GM18907 (cell line): ENCODE measurements at regions not wholly inside any gene's neighbourhood (a gene's known extent, or its start where the extent isn't known, plus 50 kb on each side); places are given as distances from the start of the nearest gene placed in this dataset.

Source experiments
- ATAC-seq: cut with Tn5 transposase; IDR thresholded peaks from one replicate; pipeline ENCODE4 v1.9.1; 2021; ENCODE audit warnings: mild to moderate bottlenecking, moderate library complexity; ENCODE audit not compliant: unreplicated experiment

DNA sequence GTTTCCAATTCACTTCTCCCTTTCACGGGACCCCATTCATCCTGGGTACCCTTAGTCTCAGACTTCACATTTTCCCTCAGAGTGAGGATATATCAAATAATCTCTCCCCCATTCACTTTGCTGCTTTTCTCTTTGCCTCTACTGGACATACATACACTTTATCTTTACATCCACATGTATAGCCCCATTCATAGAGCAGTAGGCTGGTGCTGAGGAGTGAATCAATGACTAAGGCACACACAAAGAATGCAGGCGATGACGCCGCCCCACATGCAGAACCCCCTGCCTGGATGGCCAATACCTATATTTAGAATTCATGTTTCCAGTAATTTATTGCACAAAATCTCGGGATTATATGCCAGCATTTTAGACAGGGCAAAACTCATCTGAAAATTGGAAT, 554.3 kb upstream of the TENM3 start:
- ATAC-seq, result no peak

DNA sequence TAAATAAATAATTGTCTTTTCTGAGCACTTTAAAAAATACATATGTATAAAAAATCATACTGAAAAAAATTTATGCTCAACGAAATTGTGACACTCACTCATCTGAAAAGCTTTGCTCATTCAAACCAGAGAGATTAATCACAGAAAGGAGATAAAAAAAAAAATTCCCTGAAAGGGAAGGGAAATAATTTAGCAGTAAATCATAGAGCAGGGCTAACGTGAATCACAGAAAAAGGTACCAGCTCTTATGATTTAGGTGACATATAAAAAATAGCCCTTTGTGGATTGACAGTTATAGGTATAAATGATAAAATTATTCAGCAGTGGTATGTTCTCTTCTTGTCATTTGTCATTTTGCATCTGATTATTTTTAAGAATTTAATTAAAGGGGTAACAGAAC, 552.7 kb upstream of the TENM3 start:
- no peak for ATAC-seq

DNA sequence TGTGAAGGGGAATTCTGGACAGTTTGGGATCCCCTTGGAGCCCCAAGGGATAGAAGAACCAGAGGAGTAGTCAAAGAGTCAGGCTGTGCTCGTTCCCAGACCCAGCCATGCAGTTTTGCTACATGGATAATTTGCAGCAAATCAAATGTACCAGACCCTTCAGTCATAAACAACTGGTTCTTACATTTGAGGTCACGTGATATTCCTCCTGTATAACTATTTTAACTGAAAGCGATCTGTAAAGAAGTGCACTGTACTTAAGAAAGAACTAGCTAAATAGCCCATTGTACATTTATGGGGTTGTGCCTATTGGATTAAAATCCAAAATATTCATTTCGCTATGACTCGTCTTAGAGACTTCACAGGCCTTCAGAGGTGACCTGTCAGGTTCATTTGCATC, 550.2 kb upstream of the TENM3 start:
- ATAC-seq, result no peak

- no peak for ATAC-seq
Observed at GRCh38 chr4:181693517-181693916, 549.7 kb upstream of the TENM3 start.

DNA sequence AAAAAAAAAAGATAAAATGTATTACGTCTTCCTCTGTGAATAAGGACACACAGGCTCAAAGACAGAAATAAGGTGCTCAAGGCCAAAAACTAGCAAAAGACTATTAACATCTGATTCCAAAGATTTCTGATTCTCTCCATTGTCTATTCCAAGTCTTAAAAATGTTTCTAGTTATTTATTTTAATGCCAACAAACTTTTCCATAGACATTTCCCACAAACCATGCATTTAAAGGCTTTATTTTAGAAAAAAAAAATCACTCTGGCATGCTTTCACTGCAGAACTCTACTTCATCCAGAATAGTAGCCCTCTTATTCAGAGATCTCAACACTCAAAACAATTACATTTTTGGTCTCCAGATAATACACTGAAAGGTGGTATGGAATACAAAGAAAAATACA, 545.0 kb upstream of the TENM3 start:
- no peak for ATAC-seq

- ATAC-seq, result no peak
Observed at GRCh38 chr4:181701214-181701613, 542.0 kb upstream of the TENM3 start.

DNA sequence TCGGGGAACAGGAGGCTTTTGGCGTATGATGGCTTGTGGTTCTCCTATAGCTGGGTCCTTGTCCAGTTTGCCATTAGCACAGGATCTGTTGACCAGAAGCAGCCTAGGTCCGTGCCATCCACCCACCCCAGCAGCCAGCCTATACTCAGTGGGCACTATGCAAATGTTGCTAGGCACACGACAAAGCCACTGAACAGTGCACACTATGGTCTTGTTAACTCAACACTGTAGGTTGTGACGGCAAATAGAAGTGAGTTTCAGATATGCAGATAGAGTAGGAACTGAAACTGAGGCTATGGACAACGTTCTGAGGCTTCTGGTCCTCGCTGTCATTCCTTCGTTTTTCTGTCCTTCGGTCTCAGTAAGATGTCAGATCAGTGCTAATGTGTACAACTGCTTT, 541.3 kb upstream of the TENM3 start:
- no peak for ATAC-seq

- no peak for ATAC-seq
Observed at GRCh38 chr4:181702864-181703495, 540.2 kb upstream of the TENM3 start.

GRCh38 chr4:181710143-181710542, 533.1 kb upstream of the TENM3 start:
- no peak for ATAC-seq

- no peak for ATAC-seq
Observed at GRCh38 chr4:181711387-181711786, 531.8 kb upstream of the TENM3 start.

- ATAC-seq, result no peak
Observed at GRCh38 chr4:181728305-181728966, 514.8 kb upstream of the TENM3 start.

GRCh38 chr4:181731900-181732299, 511.3 kb upstream of the TENM3 start:
- ATAC-seq, result no peak

GRCh38 chr4:181737744-181738143, 505.5 kb upstream of the TENM3 start:
- no peak for ATAC-seq

GRCh38 chr4:181739031-181739430, 504.2 kb upstream of the TENM3 start:
- ATAC-seq, result no peak

DNA sequence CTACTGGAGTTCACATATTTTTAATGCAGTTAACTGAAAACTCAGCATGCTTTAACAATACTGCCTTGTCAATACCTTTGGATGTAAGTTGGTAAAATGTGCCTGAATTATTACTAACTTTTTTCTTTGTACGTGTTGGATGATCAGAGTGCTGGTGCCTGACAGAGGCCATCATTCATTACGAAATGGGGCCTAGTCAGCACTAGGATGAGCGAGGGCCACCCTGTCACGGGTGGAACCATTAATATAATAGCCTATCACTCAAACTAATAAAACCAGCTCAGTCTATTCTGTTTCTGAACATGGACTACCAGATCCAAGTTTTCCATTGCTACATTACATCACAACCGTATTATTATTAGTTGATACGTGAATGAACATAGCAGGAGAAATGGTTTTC, 501.7 kb upstream of the TENM3 start:
- ATAC-seq, result no peak

- no peak for ATAC-seq
Observed at GRCh38 chr4:181745933-181746625, 497.1 kb upstream of the TENM3 start.

GRCh38 chr4:181748581-181748980, 494.6 kb upstream of the TENM3 start:
- no peak for ATAC-seq

DNA sequence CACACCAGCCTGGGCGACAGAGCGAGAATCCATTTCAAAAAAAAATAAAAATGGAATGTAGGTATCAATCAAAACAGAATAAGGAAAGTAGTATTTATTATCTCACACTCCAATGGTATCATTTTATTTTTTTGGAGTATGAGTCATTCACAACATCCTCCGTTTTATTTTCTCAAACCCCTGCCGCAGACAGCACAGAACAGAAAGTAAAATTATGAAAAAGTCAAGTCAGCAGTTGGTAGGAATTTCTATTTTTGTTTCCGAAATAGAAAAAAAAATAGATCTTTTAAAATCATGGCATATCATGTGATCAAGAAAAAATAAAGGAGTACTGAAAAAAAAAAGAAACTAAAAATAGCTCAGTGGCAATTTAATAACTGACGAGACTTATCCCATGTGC, 490.7 kb upstream of the TENM3 start:
- no peak for ATAC-seq

GRCh38 chr4:181753207-181753606, 490.0 kb upstream of the TENM3 start:
- no peak for ATAC-seq

DNA sequence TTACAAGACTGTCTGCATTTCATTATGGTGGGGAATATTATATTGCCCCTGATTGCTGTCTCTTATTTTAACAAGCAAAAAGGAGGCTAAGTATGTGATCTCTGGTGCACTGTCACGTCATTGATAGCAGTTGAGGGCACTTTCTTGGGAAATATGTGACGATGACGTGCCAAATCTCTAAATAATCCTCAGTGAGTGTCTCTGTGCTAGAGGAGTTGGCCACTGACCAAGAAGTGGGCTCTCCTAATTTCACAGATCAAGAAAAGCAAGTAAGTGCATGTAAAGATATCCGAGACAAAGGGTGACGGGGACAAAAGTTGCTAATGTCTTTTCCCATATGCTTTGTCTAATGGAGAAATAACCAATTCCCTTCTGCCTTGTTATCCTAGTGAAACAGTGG, 487.4 kb upstream of the TENM3 start:
- ATAC-seq, result no peak

- ATAC-seq, result no peak
Observed at GRCh38 chr4:181756451-181757095, 486.6 kb upstream of the TENM3 start.

- ATAC-seq, result no peak
Observed at GRCh38 chr4:181757098-181757497, 486.1 kb upstream of the TENM3 start.
